GM19035 (cell line): ENCODE measurements at regions not wholly inside any gene's neighbourhood (a gene's known extent, or its start where the extent isn't known, plus 50 kb on each side); places are given as distances from the start of the nearest gene placed in this dataset.

Source experiments
- ATAC-seq: cut with Tn5 transposase; IDR thresholded peaks from one replicate; pipeline ENCODE4 v1.9.1; 2021; ENCODE audit not compliant: unreplicated experiment

DNA sequence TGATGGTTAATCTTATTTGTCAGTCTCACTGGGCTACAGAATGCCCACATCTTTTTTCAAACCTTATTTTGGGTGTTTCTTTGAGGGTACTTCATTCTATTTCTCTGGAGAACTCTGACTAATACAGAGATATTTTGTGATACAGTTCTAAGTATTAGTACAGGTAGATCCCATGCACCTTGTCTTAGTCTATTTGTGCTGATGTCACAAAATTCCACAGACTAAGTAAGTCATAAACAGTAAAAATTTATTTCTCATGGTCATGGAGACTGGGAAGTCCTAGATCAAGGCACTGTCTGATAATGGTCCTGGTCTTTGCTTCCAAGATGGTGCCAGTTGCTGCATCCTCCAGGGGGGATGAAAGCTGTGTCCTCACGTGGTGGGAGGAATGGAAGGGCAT is 68.6 kb upstream of the EPHA4 start:
- ATAC-seq = no peak

DNA sequence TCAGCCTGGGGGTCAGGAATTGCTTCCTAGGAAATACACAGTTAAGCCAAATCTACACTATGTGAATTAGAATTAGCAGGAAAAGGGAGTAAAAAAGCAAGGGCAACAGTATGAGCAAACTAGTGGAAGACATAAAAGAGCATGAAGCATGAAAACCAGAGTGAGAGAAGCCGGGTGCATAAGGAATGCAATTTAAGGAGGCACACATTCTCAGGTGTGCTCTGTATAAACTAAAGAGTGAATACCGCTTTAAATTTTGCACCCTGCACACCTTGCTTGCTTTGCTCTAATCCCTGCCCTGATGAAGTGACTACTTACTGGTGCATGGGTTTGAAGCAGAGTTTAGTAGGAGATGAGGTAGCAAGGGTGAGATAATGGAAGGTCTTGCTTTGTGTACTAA is 65.7 kb upstream of the EPHA4 start:
- no peak for ATAC-seq

DNA sequence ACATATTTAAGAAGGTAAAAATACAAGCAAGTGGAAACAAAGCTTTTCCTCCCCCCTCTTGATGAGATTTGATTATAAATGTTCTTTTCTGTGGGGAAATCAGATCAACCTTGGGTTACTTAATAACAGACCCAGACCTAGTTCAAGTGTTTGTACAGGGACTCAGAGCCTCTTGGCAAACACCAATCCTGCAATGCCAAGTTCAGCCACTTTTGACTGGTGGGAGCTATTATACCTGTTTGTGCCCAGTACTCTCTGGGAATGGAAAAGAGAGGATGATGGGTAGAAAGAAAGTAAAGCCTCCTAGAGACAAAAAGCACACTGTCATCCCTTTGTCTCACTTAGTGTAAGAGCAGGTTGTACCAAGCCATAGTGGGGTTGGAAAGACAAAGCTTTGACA is 63.8 kb upstream of the EPHA4 start:
- no peak for ATAC-seq

DNA sequence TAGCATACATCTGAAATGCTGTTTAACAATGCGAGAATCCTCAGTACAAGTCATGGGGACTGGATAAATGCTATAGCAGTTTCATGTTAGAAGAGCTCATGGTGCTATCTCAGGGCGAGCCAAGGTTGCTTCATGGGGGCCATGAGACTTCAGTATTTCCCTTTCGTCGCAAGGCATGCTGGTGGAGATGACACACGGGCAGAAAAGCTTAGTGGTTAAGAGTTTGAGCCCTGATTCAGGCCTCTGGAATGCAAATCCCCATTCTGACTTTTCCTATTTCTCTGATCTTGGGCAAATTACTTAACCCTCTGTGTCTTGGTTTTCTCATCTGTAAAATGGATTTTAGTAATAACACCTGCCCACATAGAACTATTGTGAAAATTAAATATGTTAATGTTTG is 57.4 kb upstream of the EPHA4 start:
- ATAC-seq = no peak

DNA sequence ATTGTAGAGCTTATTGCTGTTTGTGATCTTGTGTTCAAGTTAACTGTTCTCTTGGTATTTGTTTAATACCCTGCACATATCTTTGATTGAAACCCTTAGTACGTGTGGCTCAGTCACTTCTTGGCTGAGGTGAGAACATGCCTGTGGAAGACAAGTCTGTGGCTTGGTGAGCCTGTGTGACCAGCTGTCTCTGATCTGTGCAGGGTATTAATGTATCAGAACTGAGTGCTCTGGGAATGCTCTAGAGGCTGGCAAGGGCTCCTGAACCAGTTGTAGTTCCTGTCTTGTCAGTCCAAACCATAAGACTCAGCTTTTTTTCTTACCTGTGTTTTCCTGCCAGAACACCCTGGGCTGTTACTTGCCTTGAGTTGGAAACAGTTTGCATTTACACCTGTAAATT is 52.4 kb upstream of the EPHA4 start:
- no peak for ATAC-seq
